SU-DHL-6 (cell line): ENCODE measurements at regions not wholly inside any gene's neighbourhood (a gene's known extent, or its start where the extent isn't known, plus 50 kb on each side); places are given as distances from the start of the nearest gene placed in this dataset.

Source experiments
- H2AFZ ChIP-seq: fragments of 200-600 bp; sonication (generic); 2 replicates; pipeline ENCODE4 v1.6.1; 2014; ENCODE audit warnings: low read depth, mild to moderate bottlenecking, moderate library complexity, mixed read lengths, antibody characterized with exemption, low read length; ENCODE audit not compliant: severe bottlenecking
- H3F3A ChIP-seq: fragments of 200-600 bp; shearing (Covaris generic); 2 replicates; pipeline ENCODE4 v1.6.0; 2016; ENCODE audit warnings: antibody characterized with exemption, mild to moderate bottlenecking; ENCODE audit not compliant: insufficient read depth
- H3K27ac ChIP-seq: fragments of 200-600 bp; sonication (generic); 2 replicates; pipeline ENCODE4 v1.5.1; 2016; ENCODE audit warnings: low read depth, mild to moderate bottlenecking, low read length, moderate library complexity, mixed read lengths
- H3K27me3 ChIP-seq: fragments of 200-600 bp; sonication (generic), shearing (Covaris generic); 2 replicates; pipeline ENCODE4 v1.6.0; 2014; ENCODE audit warnings: mild to moderate bottlenecking, low read length
- H3K36me3 ChIP-seq: fragments of 200-600 bp; sonication (generic); 2 replicates; pipeline ENCODE4 v1.6.1; 2014; ENCODE audit warnings: mild to moderate bottlenecking, low read length, mixed read lengths
- H3K4me2 ChIP-seq: fragments of 300-600, 200-600 bp; shearing (Covaris generic), sonication (generic); 2 replicates; pipeline ENCODE4 v1.6.0; 2014; ENCODE audit warnings: low read length, low read depth, mild to moderate bottlenecking; ENCODE audit not compliant: poor library complexity, severe bottlenecking
- H3K4me3 ChIP-seq: fragments of 200-600 bp; sonication (generic); 2 replicates; pipeline ENCODE4 v1.5.1; 2014; ENCODE audit warnings: antibody characterized with exemption, low read length, mild to moderate bottlenecking, mixed read lengths; ENCODE audit not compliant: insufficient read depth, poor library complexity, severe bottlenecking
- H3K79me2 ChIP-seq: fragments of 200-600 bp; sonication (generic); 2 replicates; pipeline ENCODE4 v1.6.1; 2014; ENCODE audit warnings: mild to moderate bottlenecking, low read length, moderate library complexity; ENCODE audit not compliant: insufficient read depth
- H3K9ac ChIP-seq: fragments of 200-600 bp; sonication (generic); 2 replicates; pipeline ENCODE4 v1.7.0; 2014; ENCODE audit warnings: mild to moderate bottlenecking, low read length
- H3K9me2 ChIP-seq: fragments of 200-600 bp; sonication (generic); replicated peaks from 2 replicates; pipeline ENCODE4 v1.6.1; 2014; ENCODE audit warnings: low read length; ENCODE audit not compliant: insufficient read depth
- H3K9me3 ChIP-seq: fragments of 200-600 bp; sonication (generic); 2 replicates; pipeline ENCODE4 v1.6.1; 2014; ENCODE audit warnings: low read length, mixed read lengths; ENCODE audit not compliant: insufficient read depth
- H4K20me1 ChIP-seq: fragments of 200-600 bp; sonication (generic); 2 replicates; pipeline ENCODE4 v1.6.1; 2014; ENCODE audit warnings: low read depth, mild to moderate bottlenecking, antibody characterized with exemption, low read length, moderate library complexity, mixed read lengths
- EZH2phosphoT487 ChIP-seq: fragments of 200-600 bp; sonication (generic), shearing (Covaris generic); conservative IDR thresholded peaks from 2 replicates; pipeline ENCODE4 v1.6.1; 2018; ENCODE audit warnings: mild to moderate bottlenecking, antibody characterized with exemption, low read length, moderate library complexity, mixed read lengths
- TF ChIP-seq, protein P1 (sequence below): fragments of 200-600 bp; sonication (generic); IDR thresholded peaks from one replicate; pipeline ENCODE4 v1.5.1; 2017; ENCODE audit warnings: antibody characterized with exemption, mild to moderate bottlenecking, low read length, moderate library complexity; ENCODE audit not compliant: insufficient read depth, poor library complexity, severe bottlenecking

DNA sequence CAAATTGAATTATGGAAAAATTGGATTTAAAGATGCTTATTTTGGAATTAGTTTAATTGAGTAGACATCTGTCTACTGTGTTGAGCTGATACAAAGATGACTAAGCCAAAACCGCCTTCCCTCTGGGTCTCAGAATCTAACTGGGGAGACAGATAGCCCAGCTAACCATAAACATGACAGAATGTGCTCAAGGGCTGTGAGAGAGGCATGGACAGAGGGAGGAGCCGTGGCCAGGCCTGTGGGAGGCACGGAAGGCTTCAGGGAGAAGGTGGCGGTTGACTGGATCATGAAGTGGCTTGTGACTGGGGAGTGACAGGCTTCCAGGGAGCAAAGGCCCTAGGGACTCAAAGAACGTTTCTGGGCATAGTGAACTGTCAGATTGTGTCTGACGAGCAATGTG is 74.6 kb downstream of the DACT1 start:
- no peaks in the 10 kb centered on the region for H3K9me2 ChIP-seq
- no peak overlapping the region for H3K9ac ChIP-seq
- H3K36me3 ChIP-seq: no peaks in the 10 kb centered on the region
- no peak overlapping the region for H3K4me2 ChIP-seq
- TF ChIP-seq, protein P1, sequence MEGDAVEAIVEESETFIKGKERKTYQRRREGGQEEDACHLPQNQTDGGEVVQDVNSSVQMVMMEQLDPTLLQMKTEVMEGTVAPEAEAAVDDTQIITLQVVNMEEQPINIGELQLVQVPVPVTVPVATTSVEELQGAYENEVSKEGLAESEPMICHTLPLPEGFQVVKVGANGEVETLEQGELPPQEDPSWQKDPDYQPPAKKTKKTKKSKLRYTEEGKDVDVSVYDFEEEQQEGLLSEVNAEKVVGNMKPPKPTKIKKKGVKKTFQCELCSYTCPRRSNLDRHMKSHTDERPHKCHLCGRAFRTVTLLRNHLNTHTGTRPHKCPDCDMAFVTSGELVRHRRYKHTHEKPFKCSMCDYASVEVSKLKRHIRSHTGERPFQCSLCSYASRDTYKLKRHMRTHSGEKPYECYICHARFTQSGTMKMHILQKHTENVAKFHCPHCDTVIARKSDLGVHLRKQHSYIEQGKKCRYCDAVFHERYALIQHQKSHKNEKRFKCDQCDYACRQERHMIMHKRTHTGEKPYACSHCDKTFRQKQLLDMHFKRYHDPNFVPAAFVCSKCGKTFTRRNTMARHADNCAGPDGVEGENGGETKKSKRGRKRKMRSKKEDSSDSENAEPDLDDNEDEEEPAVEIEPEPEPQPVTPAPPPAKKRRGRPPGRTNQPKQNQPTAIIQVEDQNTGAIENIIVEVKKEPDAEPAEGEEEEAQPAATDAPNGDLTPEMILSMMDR: no peak
- no peak for TF ChIP-seq EZH2phosphoT487
- H4K20me1 ChIP-seq: no peaks in the 10 kb centered on the region
- no peaks in the 10 kb centered on the region for H3F3A ChIP-seq
- no peak overlapping the region for H3K27ac ChIP-seq
- no peak overlapping the region for H2AFZ ChIP-seq
- no peaks in the 10 kb centered on the region for H3K9me3 ChIP-seq
- H3K4me3 ChIP-seq: no peak overlapping the region
- no peaks in the 10 kb centered on the region for H3K79me2 ChIP-seq
- H3K27me3 ChIP-seq: no peaks in the 10 kb centered on the region

DNA sequence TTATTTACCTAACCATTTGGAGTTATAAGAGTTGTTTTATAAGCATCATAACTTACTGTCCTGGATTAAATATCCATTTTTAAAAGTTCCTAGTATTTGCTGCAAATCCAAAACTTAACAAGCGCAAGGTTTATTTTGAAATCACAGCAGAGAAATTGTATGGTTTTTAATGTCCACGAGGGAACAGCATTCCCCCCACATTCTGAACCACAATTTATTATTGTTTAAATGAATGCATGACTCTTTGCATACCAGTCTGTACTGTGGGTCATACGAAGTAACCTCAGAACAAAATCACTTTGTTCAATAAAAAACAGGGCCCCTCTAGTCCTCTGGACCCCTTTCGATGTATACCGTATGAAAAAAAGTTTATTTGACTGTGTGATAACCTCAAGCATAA is 75.9 kb downstream of the DACT1 start:
- no peak overlapping the region for H2AFZ ChIP-seq
- H3K27ac ChIP-seq: no peak overlapping the region
- no peak for TF ChIP-seq EZH2phosphoT487
- TF ChIP-seq, protein P1: no peak
- no peaks in the 10 kb centered on the region for H3K27me3 ChIP-seq
- H3K79me2 ChIP-seq: no peaks in the 10 kb centered on the region
- no peaks in the 10 kb centered on the region for H3K9me2 ChIP-seq
- H3K4me3 ChIP-seq: no peak overlapping the region
- no peak overlapping the region for H3K9ac ChIP-seq
- no peak overlapping the region for H3K4me2 ChIP-seq
- H4K20me1 ChIP-seq: no peaks in the 10 kb centered on the region
- no peaks in the 10 kb centered on the region for H3K9me3 ChIP-seq
- H3F3A ChIP-seq: no peaks in the 10 kb centered on the region
- no peaks in the 10 kb centered on the region for H3K36me3 ChIP-seq

DNA sequence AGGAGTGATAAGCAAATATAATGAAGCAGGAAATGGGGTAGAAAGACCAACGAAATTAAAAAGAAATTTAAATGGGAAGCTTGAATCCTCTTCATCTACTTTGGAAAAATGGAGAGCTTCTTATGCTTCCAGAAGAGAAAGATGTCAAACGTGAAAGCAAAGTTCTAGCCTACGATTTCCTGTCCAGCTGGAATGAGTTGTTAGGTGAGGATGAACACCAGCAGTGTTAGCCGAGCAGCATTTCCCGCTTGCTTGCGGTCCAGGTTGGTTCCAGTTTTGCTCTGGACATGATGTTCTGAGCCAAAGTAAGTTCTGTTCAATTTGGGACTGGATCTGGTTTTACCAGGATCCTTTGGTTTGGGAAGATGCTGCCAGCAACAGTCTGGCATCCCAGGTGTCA is 78.9 kb downstream of the DACT1 start:
- no peaks in the 10 kb centered on the region for H3K27me3 ChIP-seq
- no peaks in the 10 kb centered on the region for H3K36me3 ChIP-seq
- no peak overlapping the region for H3K4me2 ChIP-seq
- no peaks in the 10 kb centered on the region for H4K20me1 ChIP-seq
- H3K9me3 ChIP-seq: no peaks in the 10 kb centered on the region
- no peaks in the 10 kb centered on the region for H3K79me2 ChIP-seq
- no peak overlapping the region for H3K4me3 ChIP-seq
- no peak overlapping the region for H3K27ac ChIP-seq
- no peak overlapping the region for H2AFZ ChIP-seq
- TF ChIP-seq, protein P1: no peak
- TF ChIP-seq EZH2phosphoT487: no peak
- H3K9ac ChIP-seq: no peak overlapping the region
- no peaks in the 10 kb centered on the region for H3F3A ChIP-seq
- no peaks in the 10 kb centered on the region for H3K9me2 ChIP-seq
